Lower leg skin (tissue), 4 donors: ENCODE measurements at regions not wholly inside any gene's neighbourhood (a gene's known extent, or its start where the extent isn't known, plus 50 kb on each side); places are given as distances from the start of the nearest gene placed in this dataset.

Source experiments
- DNase-seq, 2 donors: peaks; one replicate each; pipeline ENCODE4 v3.0.0-alpha.2; 2019; ENCODE audit warnings: low spot score in 2 of 2
- H3K4me3 ChIP-seq: fragments of 200-600 bp; sonication (generic); 2 replicates; pipeline ENCODE4 v1.5.1; 2017; ENCODE audit warnings: mild to moderate bottlenecking, low read depth; ENCODE audit not compliant: poor library complexity, severe bottlenecking
- CTCF ChIP-seq, 3 donors: fragments of 450-650 bp; IDR thresholded peaks; one replicate each; pipeline ENCODE4 v1.5.1; 2016; ENCODE audit warnings: antibody characterized with exemption in 3 of 3, mild to moderate bottlenecking in 3 of 3, moderate library complexity in 2 of 3
- POLR2A ChIP-seq, 2 donors: fragments of 450-650 bp; IDR thresholded peaks; one replicate each; pipeline ENCODE4 v1.6.1; 2016 to 2017; ENCODE audit warnings: antibody characterized with exemption in 2 of 2, mild to moderate bottlenecking in 1 of 2, moderate library complexity in 1 of 2
- WGBS, 2 donors: methylation state at CpG; one replicate each; pipeline ENCODE4 v1.1.5; 2018; 5-methylcytosine and 5-hydroxymethylcytosine counted together
- intact Hi-C: fragments of 100-400 bp; cut with DNase I; formaldehyde crosslinking; loops from one replicate; pipeline ENCODE4 v1.15.0; 2023; ENCODE audit warnings: low total_unique reads

- WGBS, 2 donors, result 72 to 77% methylated on average over 5 of the region's 5 CpGs
- H3K4me3 ChIP-seq, result no peak overlapping the region
- TF ChIP-seq CTCF (IDR thresholded peaks at IDR 0.05) (no peak), POLR2A (IDR thresholded peaks at IDR 0.05) (no peak)
- no peak for DNase-seq
- intact Hi-C loops, result no loop called here
Measured at GRCh38 chr1:38334930-38335592, 288.5 kb upstream of the POU3F1 start.

GRCh38 chr1:38332649-38333310, 286.2 kb upstream of the POU3F1 start:
- WGBS, 2 donors, result 77 to 80% methylated on average over 7 of the region's 7 CpGs
- H3K4me3 ChIP-seq, result no peak overlapping the region
- intact Hi-C loops, result no loop called here
- DNase-seq, result no peak
- TF ChIP-seq CTCF (IDR thresholded peaks at IDR 0.05), result no peak
- no peak for TF ChIP-seq POLR2A (IDR thresholded peaks at IDR 0.05)

- no peak overlapping the region for H3K4me3 ChIP-seq
- DNase-seq, result no peak
- WGBS, 2 donors, result 56 to 72% methylated on average over 2 of the region's 2 CpGs
- no peak for TF ChIP-seq CTCF (IDR thresholded peaks at IDR 0.05)
- TF ChIP-seq POLR2A (IDR thresholded peaks at IDR 0.05), result no peak
- intact Hi-C loops, result no loop called here
Measured at GRCh38 chr1:38331496-38332210, 285.1 kb upstream of the POU3F1 start.

- no peak for TF ChIP-seq POLR2A (IDR thresholded peaks at IDR 0.05)
- no peak for TF ChIP-seq CTCF (IDR thresholded peaks at IDR 0.05)
- intact Hi-C loops, result no loop called here
- DNase-seq, result no peak
- no peak overlapping the region for H3K4me3 ChIP-seq
- 81 to 85% methylated on average over 5 of the region's 5 CpGs for WGBS, 2 donors
Measured at GRCh38 chr1:38330799-38331198, 284.2 kb upstream of the POU3F1 start.

- WGBS, 2 donors, result 37 to 44% methylated on average over 2 of the region's 2 CpGs
- TF ChIP-seq POLR2A (IDR thresholded peaks at IDR 0.05), result no peak
- TF ChIP-seq CTCF (IDR thresholded peaks at IDR 0.05), result no peak
- H3K4me3 ChIP-seq, result no peak overlapping the region
- intact Hi-C loops, result no loop called here
- DNase-seq, result no peak
Measured at GRCh38 chr1:38329644-38330043, 283.1 kb upstream of the POU3F1 start.
